HepG2 (cell line): ENCODE measurements at regions not wholly inside any gene's neighbourhood (a gene's known extent, or its start where the extent isn't known, plus 50 kb on each side); places are given as distances from the start of the nearest gene placed in this dataset.

Experiments used
- ATAC-seq: fragments of 200-7000 bp; cut with Tn5 transposase; 3 replicates; pipeline ENCODE4 v1.9.1; 2020; ENCODE audit warnings: mild to moderate bottlenecking, moderate library complexity
- BruUV-seq: library from RNA; stranded (reverse); fragments of 400-500 nt; replicated peaks from 2 replicates; lab custom pipeline; 2021; lab: Mats Ljungman, UMichigan
- CTCF ChIA-PET: fragments of 300-600 bp; formaldehyde crosslinking; extraction: SDS; loops from one replicate; lab custom pipeline; 2021; ENCODE audit warnings: low total read pairs, inconsistent platforms, low intra/inter-chr PET ratio; lab: Yijun Ruan, JAX
- POLR2A ChIA-PET: fragments of 350-600 bp; sonication (Branson Sonifier 250); formaldehyde crosslinking; loops from one replicate; lab custom pipeline; 2020; ENCODE audit warnings: antibody characterized with exemption, inconsistent platforms; lab: Yijun Ruan, JAX
- DNase-seq: peaks from one replicate; pipeline ENCODE4 v3.0.0-alpha.2; 2015; ENCODE audit warnings: low spot score
- FAIRE-seq: peaks from 3 replicates; lab custom pipeline; 2011; peaks lifted over from hg19 to GRCh38; lab: Jason Lieb, UNC
- H2AFZ ChIP-seq: one replicate; pipeline ENCODE4 v1.6.1; 2011; ENCODE audit warnings: low read length, inconsistent platforms
- H3K27ac ChIP-seq: fragments of 300-600 bp; 3 replicates; pipeline ENCODE4 v1.8.0; 2011; ENCODE audit warnings: mixed run types, mild to moderate bottlenecking, mixed read lengths, low read length, inconsistent platforms; ENCODE audit not compliant: insufficient read depth; ENCODE audit errors: extremely low read length
- H3K27me3 ChIP-seq, 2 experiments: fragments of 200-600 bp in 1 of 2; 2 replicates in 1 of 2; 3 replicates in 1 of 2; pipeline versions ENCODE4 v1.6.0 to v1.8.0; 2011; ENCODE audit warnings: low read length in 2 of 2, mild to moderate bottlenecking in 2 of 2, moderate library complexity in 2 of 2, inconsistent platforms in 1 of 2; ENCODE audit not compliant: insufficient read depth in 2 of 2, control insufficient read depth in 1 of 2
- H3K36me3 ChIP-seq, 2 experiments: fragments of 200-600 bp in 1 of 2; replicated peaks in 1 of 2; 2 replicates in 1 of 2; 3 replicates in 1 of 2; pipeline versions ENCODE4 v1.5.1 to v1.8.0; 2011; ENCODE audit warnings: low read length in 2 of 2, inconsistent platforms in 1 of 2; ENCODE audit not compliant: insufficient read depth in 2 of 2, control insufficient read depth in 1 of 2
- H3K4me1 ChIP-seq: 2 replicates; pipeline ENCODE4 v1.5.1; 2012; ENCODE audit warnings: low read length, inconsistent platforms; ENCODE audit not compliant: insufficient read depth
- H3K4me2 ChIP-seq: 2 replicates; pipeline ENCODE4 v1.6.0; 2011; ENCODE audit warnings: low read depth, low read length, inconsistent platforms
- H3K4me3 ChIP-seq, 3 experiments: fragments of 200-600 bp in 1 of 3; sonication (generic), shearing (Covaris generic) in 1 of 3; replicated peaks in 1 of 3; 2 replicates each; pipeline ENCODE4 v1.5.1; 2011 to 2016; ENCODE audit warnings: low read length in 3 of 3, inconsistent platforms in 2 of 3, low read depth in 2 of 3, mild to moderate bottlenecking in 2 of 3, control low read depth in 1 of 3, mixed read lengths in 1 of 3; ENCODE audit not compliant: insufficient read depth in 1 of 3
- H3K79me2 ChIP-seq: one replicate; pipeline ENCODE4 v1.6.1; 2011; ENCODE audit warnings: low read length, inconsistent platforms; ENCODE audit not compliant: insufficient read depth
- H3K9ac ChIP-seq: 2 replicates; pipeline ENCODE4 v1.6.0; 2011; ENCODE audit warnings: mild to moderate bottlenecking, low read depth, low read length, inconsistent platforms; ENCODE audit not compliant: insufficient read depth
- H3K9me3 ChIP-seq: 2 replicates; pipeline ENCODE4 v1.5.1; 2012; ENCODE audit warnings: mild to moderate bottlenecking, low read length
- H4K20me1 ChIP-seq: 2 replicates; pipeline ENCODE4 v1.6.0; 2011; ENCODE audit warnings: inconsistent platforms, mild to moderate bottlenecking, low read length, moderate library complexity; ENCODE audit not compliant: insufficient read depth
- MLXIP ChIP-seq: sonication (generic); formaldehyde crosslinking; IDR thresholded peaks from 2 replicates; pipeline ENCODE4 v1.9.0; 2021; ENCODE audit warnings: missing genetic modification reagents, borderline replicate concordance
- NCOR1 ChIP-seq: fragments of 200-600 bp; sonication (generic); IDR thresholded peaks from 2 replicates; pipeline ENCODE4 v1.7.0; 2017; ENCODE audit warnings: antibody characterized with exemption, low read length, borderline replicate concordance
- NFKBIZ ChIP-seq: IDR thresholded peaks from 2 replicates; pipeline ENCODE4 v1.6.1; 2018; ENCODE audit warnings: missing genetic modification reagents, missing compliant biosample characterization
- TAF1 ChIP-seq: sonication (generic); formaldehyde crosslinking; IDR thresholded peaks from 2 replicates; pipeline ENCODE4 v1.4.0; 2020; ENCODE audit warnings: missing genetic modification reagents
- TSC22D2 ChIP-seq: sonication (generic); formaldehyde crosslinking; IDR thresholded peaks from 2 replicates; pipeline ENCODE4 v1.5.1; 2020; ENCODE audit warnings: missing genetic modification reagents, mild to moderate bottlenecking, borderline replicate concordance
- XBP1 ChIP-seq: sonication (generic); formaldehyde crosslinking; IDR thresholded peaks from 2 replicates; pipeline ENCODE4 v1.5.0; 2020; ENCODE audit warnings: missing genetic modification reagents
- ZBTB21 ChIP-seq: sonication (generic); formaldehyde crosslinking; IDR thresholded peaks from 2 replicates; pipeline ENCODE4 v1.4.0; 2020; ENCODE audit warnings: missing genetic modification reagents
- ZMYM4 ChIP-seq: sonication (generic); formaldehyde crosslinking; IDR thresholded peaks from 2 replicates; pipeline ENCODE4 v1.8.1; 2023; ENCODE audit warnings: mild to moderate bottlenecking, missing genetic modification reagents
- ZNF276 ChIP-seq: sonication (generic); formaldehyde crosslinking; IDR thresholded peaks from 2 replicates; pipeline ENCODE4 v1.4.0; 2020; ENCODE audit warnings: mild to moderate bottlenecking, low read depth, missing genetic modification reagents
- ZNF296 ChIP-seq: sonication (generic); formaldehyde crosslinking; conservative IDR thresholded peaks from 2 replicates; pipeline ENCODE4 v1.5.0; 2020; ENCODE audit warnings: mild to moderate bottlenecking, missing genetic modification reagents
- ZNF333 ChIP-seq: sonication (generic); formaldehyde crosslinking; IDR thresholded peaks from 2 replicates; pipeline ENCODE4 v1.4.0; 2020; ENCODE audit warnings: mild to moderate bottlenecking, missing genetic modification reagents, borderline replicate concordance
- ZNF546 ChIP-seq: sonication (generic); formaldehyde crosslinking; conservative IDR thresholded peaks from 2 replicates; pipeline ENCODE4 v1.8.1; 2023; ENCODE audit warnings: mild to moderate bottlenecking, missing genetic modification reagents
- ZNF646 ChIP-seq: sonication (generic); formaldehyde crosslinking; IDR thresholded peaks from 2 replicates; pipeline ENCODE4 v1.9.0; 2021; ENCODE audit warnings: mild to moderate bottlenecking, missing genetic modification reagents
- ZSCAN9 ChIP-seq: IDR thresholded peaks from 2 replicates; pipeline ENCODE4 v1.6.1; 2016; ENCODE audit warnings: borderline replicate concordance
- WGBS: methylation state at CpG from one replicate; pipeline ENCODE4 v1.1.6; 2017; ENCODE audit warnings: low lambda C conversion rate; 5-methylcytosine and 5-hydroxymethylcytosine counted together
- in situ Hi-C: cut with HindIII; loops from 2 replicates; pipeline ENCODE4 v1.10.0; 2017; ENCODE audit warnings: low pct_unique_long_range_greater_than_20kb; ENCODE audit not compliant: extremely low pct_ligation_motif_present
- intact Hi-C: fragments of 100-400 bp; cut with micrococcal nuclease; formaldehyde crosslinking; loops from one replicate; pipeline ENCODE4 v1.10.0; 2022; ENCODE audit not compliant: unreplicated experiment

GRCh38 chr5:105639511-105639910, 2031.2 kb downstream of the EFNA5 start:
- POLR2A ChIA-PET: no interaction called here
- TF ChIP-seq NFKBIZ (CRISPR knock-in tag) (no peak), ZNF333 (no peak), ZMYM4 (CRISPR knock-in tag) (no peak), ZNF646 (no peak), ZNF276 (CRISPR knock-in tag) (no peak), XBP1 (no peak), ZSCAN9 (no peak), MLXIP (CRISPR knock-in tag) (no peak), TAF1 (CRISPR knock-in tag) (no peak), ZNF296 (CRISPR knock-in tag) (no peak), ZNF546 (CRISPR knock-in tag) (no peak), ZBTB21 (CRISPR knock-in tag) (no peak), TSC22D2 (CRISPR knock-in tag) (no peak), NCOR1 (no peak)

More at GRCh38 chr5:105639511-105639910, 2031.2 kb downstream of the EFNA5 start:
- DNase-seq (no peak), ATAC-seq (no peak), FAIRE-seq (no peak)
- H3K4me1 ChIP-seq: no peaks in the 10 kb centered on the region
- no peaks in the 10 kb centered on the region for H4K20me1 ChIP-seq
- WGBS: no CpG with 5 or more reads among the region's 6 CpGs
- H3K4me3 ChIP-seq: no peak overlapping the region
- in situ Hi-C loops (no loop called here), intact Hi-C loops (no loop called here)
- H3K27me3 ChIP-seq: no peaks in the 10 kb centered on the region; a peak in 1 of 5 replicates
- H3K4me2 ChIP-seq: no peak overlapping the region
- no peaks in the 10 kb centered on the region for H3K9me3 ChIP-seq
- H3K27ac ChIP-seq: no peak overlapping the region
- H2AFZ ChIP-seq: no peak overlapping the region
- H3K36me3 ChIP-seq: no peaks in the 10 kb centered on the region
- BruUV-seq: no TSS peak
- H3K9ac ChIP-seq: no peak overlapping the region
- no peaks in the 10 kb centered on the region for H3K79me2 ChIP-seq
- CTCF ChIA-PET: no interaction called here
